ENCODE measurements at regions not wholly inside any gene's neighbourhood (a gene's known extent, or its start where the extent isn't known, plus 50 kb on each side); places are given as distances from the start of the nearest gene placed in this dataset.

GRCh38 chr13:76499891-76500290, 386.3 kb downstream of the KCTD12 start:
- intact Hi-C loops (cut with micrococcal nuclease) = no loop called here
- H3K27ac Mint-ChIP-seq = no peak overlapping the region
- H3K36me3 Mint-ChIP-seq (ENCODE audit: low read depth) = no peaks in the 10 kb centered on the region
- no peaks in the 10 kb centered on the region for H3K27me3 Mint-ChIP-seq
- no peak overlapping the region for H3K4me3 Mint-ChIP-seq
- no peaks in the 10 kb centered on the region for H3K9me3 Mint-ChIP-seq
- no peak for DNase-seq
- TF ChIP-seq, protein P1, sequence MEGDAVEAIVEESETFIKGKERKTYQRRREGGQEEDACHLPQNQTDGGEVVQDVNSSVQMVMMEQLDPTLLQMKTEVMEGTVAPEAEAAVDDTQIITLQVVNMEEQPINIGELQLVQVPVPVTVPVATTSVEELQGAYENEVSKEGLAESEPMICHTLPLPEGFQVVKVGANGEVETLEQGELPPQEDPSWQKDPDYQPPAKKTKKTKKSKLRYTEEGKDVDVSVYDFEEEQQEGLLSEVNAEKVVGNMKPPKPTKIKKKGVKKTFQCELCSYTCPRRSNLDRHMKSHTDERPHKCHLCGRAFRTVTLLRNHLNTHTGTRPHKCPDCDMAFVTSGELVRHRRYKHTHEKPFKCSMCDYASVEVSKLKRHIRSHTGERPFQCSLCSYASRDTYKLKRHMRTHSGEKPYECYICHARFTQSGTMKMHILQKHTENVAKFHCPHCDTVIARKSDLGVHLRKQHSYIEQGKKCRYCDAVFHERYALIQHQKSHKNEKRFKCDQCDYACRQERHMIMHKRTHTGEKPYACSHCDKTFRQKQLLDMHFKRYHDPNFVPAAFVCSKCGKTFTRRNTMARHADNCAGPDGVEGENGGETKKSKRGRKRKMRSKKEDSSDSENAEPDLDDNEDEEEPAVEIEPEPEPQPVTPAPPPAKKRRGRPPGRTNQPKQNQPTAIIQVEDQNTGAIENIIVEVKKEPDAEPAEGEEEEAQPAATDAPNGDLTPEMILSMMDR (IDR thresholded peaks at IDR 0.05) = no peak
- POLR2A ChIA-PET = no interaction called here
- ATAC-seq = no peak
- no peaks in the 10 kb centered on the region for H3K4me1 Mint-ChIP-seq (ENCODE audit: low read depth)
- CTCF ChIA-PET = no interaction called here

DNA sequence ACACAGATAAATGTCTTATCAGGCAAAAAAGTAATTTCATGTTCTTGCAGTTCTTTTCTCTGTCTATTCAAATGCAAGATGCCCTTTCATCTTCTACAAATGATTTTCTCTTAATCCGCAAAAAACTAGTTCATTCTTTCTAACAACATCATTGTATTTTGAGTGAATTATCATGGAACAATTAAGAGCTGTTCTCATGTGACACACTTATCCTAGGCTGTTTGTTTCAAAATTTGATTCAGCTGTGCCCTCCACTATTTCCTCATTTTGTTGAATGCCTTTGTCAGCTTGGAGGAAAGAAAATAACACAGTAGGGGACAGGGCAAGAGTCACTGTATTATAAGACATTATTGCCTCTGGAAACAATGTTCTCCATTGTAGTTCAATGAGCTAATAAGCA, 396.9 kb downstream of the KCTD12 start:
- ATAC-seq = no peak

DNA sequence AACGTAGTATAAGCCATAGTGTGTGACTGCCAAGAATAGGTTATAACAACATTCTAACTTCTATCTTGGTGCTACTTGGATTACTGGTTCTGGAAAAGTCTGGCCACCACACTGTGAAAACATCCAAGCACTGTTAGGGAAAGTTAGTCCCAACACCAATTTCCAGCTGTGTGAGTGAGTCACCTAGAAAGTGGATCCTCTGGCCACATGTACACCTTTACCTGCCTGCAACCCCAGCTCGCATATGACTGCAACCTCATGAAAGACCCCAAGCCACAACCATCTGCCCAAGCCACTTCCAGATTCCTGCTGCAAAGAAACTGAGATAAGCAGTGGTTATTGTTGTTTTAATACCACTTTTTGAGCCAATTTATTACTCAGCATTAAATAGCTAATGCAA, 404.5 kb downstream of the KCTD12 start:
- Mint-ChIP-seq H3K9me3 (no peaks in the 10 kb centered on the region), H3K27ac (no peak overlapping the region), H3K4me3 (no peak overlapping the region), H3K4me1 (ENCODE audit: low read depth) (no peaks in the 10 kb centered on the region), H3K27me3 (peaks cover 3% of the 10 kb centered on the region), H3K36me3 (ENCODE audit: low read depth) (no peaks in the 10 kb centered on the region)
- DNase-seq = no peak
- ChIA-PET CTCF (interaction anchor here (0.7 kb wide), 1 partner anchor 8 kb away, joined by 3 read pairs; no protein-coding TSS in a partner anchor), POLR2A (no interaction called here)
- no peak for ATAC-seq
- TF ChIP-seq, protein P1 (IDR thresholded peaks at IDR 0.05) = no peak
- intact Hi-C loops (cut with micrococcal nuclease) = no loop called here

More for the DNA sequence above, 396.9 kb downstream of the KCTD12 start:
- DNase-seq = no peak
- CTCF ChIA-PET = interaction anchor here (1.3 kb wide), 1 partner anchor 15 kb away, joined by 4 read pairs; no protein-coding TSS in a partner anchor
- H3K36me3 Mint-ChIP-seq (ENCODE audit: low read depth) = no peaks in the 10 kb centered on the region
- H3K27ac Mint-ChIP-seq = no peak overlapping the region
- no peaks in the 10 kb centered on the region for H3K4me1 Mint-ChIP-seq (ENCODE audit: low read depth)
- peaks cover 6% of the 10 kb centered on the region for H3K27me3 Mint-ChIP-seq
- H3K4me3 Mint-ChIP-seq = no peak overlapping the region
- POLR2A ChIA-PET = no interaction called here
- TF ChIP-seq, protein P1 (IDR thresholded peaks at IDR 0.05) = no peak
- H3K9me3 Mint-ChIP-seq = no peaks in the 10 kb centered on the region
- intact Hi-C loops (cut with micrococcal nuclease) = no loop called here

- no peak overlapping the region for H3K4me3 Mint-ChIP-seq
- H3K27me3 Mint-ChIP-seq = peaks cover 5% of the 10 kb centered on the region
- POLR2A ChIA-PET = no interaction called here
- DNase-seq (no peak), ATAC-seq (no peak)
- CTCF ChIA-PET = interaction anchor here (1.0 to 6.0 kb wide), 5 partner anchors 91 to 801 kb away, joined by 3 to 58 read pairs (median 14); no protein-coding TSS in a partner anchor
- no peaks in the 10 kb centered on the region for H3K9me3 Mint-ChIP-seq
- no peak overlapping the region for H3K27ac Mint-ChIP-seq
- TF ChIP-seq, protein P1 (IDR thresholded peaks at IDR 0.05) = no peak
- intact Hi-C loops (cut with micrococcal nuclease) = loop anchor here (5.0 kb wide), 1 partner anchor 778 kb away; no protein-coding TSS in a partner anchor
- no peaks in the 10 kb centered on the region for H3K4me1 Mint-ChIP-seq (ENCODE audit: low read depth)
- no peaks in the 10 kb centered on the region for H3K36me3 Mint-ChIP-seq (ENCODE audit: low read depth)
Observed at GRCh38 chr13:76474966-76475365, 411.2 kb downstream of the KCTD12 start.

GRCh38 chr13:76474356-76474755, 411.8 kb downstream of the KCTD12 start:
- TF ChIP-seq, protein P1 (IDR thresholded peaks at IDR 0.05) = no peak
- no peak overlapping the region for H3K27ac Mint-ChIP-seq
- intact Hi-C loops (cut with micrococcal nuclease) = loop anchor here (5.0 kb wide), 1 partner anchor 777 kb away; no protein-coding TSS in a partner anchor
- H3K36me3 Mint-ChIP-seq (ENCODE audit: low read depth) = no peaks in the 10 kb centered on the region
- ChIA-PET POLR2A (no interaction called here), CTCF (interaction anchor here (0.6 to 6.0 kb wide), 17 partner anchors 8 to 803 kb away, joined by 3 to 58 read pairs (median 3); no protein-coding TSS in a partner anchor)
- no peak overlapping the region for H3K4me3 Mint-ChIP-seq
- no peaks in the 10 kb centered on the region for H3K9me3 Mint-ChIP-seq
- no peaks in the 10 kb centered on the region for H3K4me1 Mint-ChIP-seq (ENCODE audit: low read depth)
- ATAC-seq (no peak), DNase-seq (no peak)
- H3K27me3 Mint-ChIP-seq = peaks cover 5% of the 10 kb centered on the region
